ENCODE measurements at regions not wholly inside any gene's neighbourhood (a gene's known extent, or its start where the extent isn't known, plus 50 kb on each side); places are given as distances from the start of the nearest gene placed in this dataset.

GRCh38 chr18:27605107-27605834, 420.2 kb upstream of the CHST9 start:
- peak; percentile 50 to 76 (median 69) for TF ChIP-seq CTCF (IDR thresholded peaks at IDR 0.05)
- TF ChIP-seq EP300 (IDR thresholded peaks at IDR 0.05; ENCODE audit: low read depth), result no peak
- TF ChIP-seq POLR2A (IDR thresholded peaks at IDR 0.05), result no peak
- TF ChIP-seq POLR2AphosphoS5 (IDR thresholded peaks at IDR 0.05), result no peak
